GM19025 (cell line): ENCODE measurements at regions not wholly inside any gene's neighbourhood (a gene's known extent, or its start where the extent isn't known, plus 50 kb on each side); places are given as distances from the start of the nearest gene placed in this dataset.
A peak's percentile ranks its signal among the peaks of the same experiment; 100 is the strongest.
"Not testable (repeated sequence)": the region's sequence is repeated elsewhere in the genome, so short reads cannot be mapped to it uniquely, and the experiment has no call there.

ENCODE experiments used
- ATAC-seq: cut with Tn5 transposase; IDR thresholded peaks from one replicate; pipeline ENCODE4 v1.9.1; 2021; ENCODE audit warnings: mild to moderate bottlenecking, low read depth, moderate library complexity; ENCODE audit not compliant: unreplicated experiment

GRCh38 chr7:149683898-149684297, 89.5 kb downstream of the ZNF467 start:
- no peak for ATAC-seq

- no peak for ATAC-seq
Measured at GRCh38 chr7:149683181-149683580, 90.2 kb downstream of the ZNF467 start.

- no peak for ATAC-seq
Measured at GRCh38 chr7:149682038-149682437, 91.3 kb downstream of the ZNF467 start.

- ATAC-seq = no peak
Measured at GRCh38 chr7:149681274-149681673, 92.1 kb downstream of the ZNF467 start.

- no peak for ATAC-seq
Measured at GRCh38 chr7:149680331-149681025, 92.9 kb downstream of the ZNF467 start.

- ATAC-seq = not testable (repeated sequence)
Measured at GRCh38 chr7:149674728-149675385, 98.5 kb downstream of the ZNF467 start.

- ATAC-seq = no peak
Measured at GRCh38 chr7:149673006-149673405, 100.4 kb downstream of the ZNF467 start.

GRCh38 chr7:149670288-149670687, 103.1 kb downstream of the ZNF467 start:
- no peak for ATAC-seq

GRCh38 chr7:149669121-149669818, 104.1 kb downstream of the ZNF467 start:
- no peak for ATAC-seq

- no peak for ATAC-seq
Measured at GRCh38 chr7:149666360-149666945, 106.9 kb downstream of the ZNF467 start.

- not testable (repeated sequence) for ATAC-seq
Measured at GRCh38 chr7:149665618-149666017, 107.8 kb downstream of the ZNF467 start.

- no peak for ATAC-seq
Measured at GRCh38 chr7:149664666-149665065, 108.7 kb downstream of the ZNF467 start.

- no peak for ATAC-seq
Measured at GRCh38 chr7:149664176-149664575, 109.2 kb downstream of the ZNF467 start.

- ATAC-seq = peak; percentile 85
Measured at GRCh38 chr7:149662591-149663095, 110.7 kb downstream of the ZNF467 start.

- no peak for ATAC-seq
Measured at GRCh38 chr7:149655784-149656183, 117.6 kb downstream of the ZNF467 start.

- no peak for ATAC-seq
Measured at GRCh38 chr7:149654588-149654987, 118.8 kb downstream of the ZNF467 start.

GRCh38 chr7:149650190-149650589, 123.2 kb downstream of the ZNF467 start:
- ATAC-seq = not testable (repeated sequence)

- ATAC-seq = no peak
Measured at GRCh38 chr7:149644754-149645153, 128.6 kb downstream of the ZNF467 start.

GRCh38 chr7:149642589-149642988, 130.8 kb downstream of the ZNF467 start:
- ATAC-seq = no peak

GRCh38 chr7:149638566-149639320, 134.6 kb downstream of the ZNF467 start:
- ATAC-seq = no peak
